Dedifferentiated amniotic fluid mesenchymal stem cell (primary cell): ENCODE measurements at regions not wholly inside any gene's neighbourhood (a gene's known extent, or its start where the extent isn't known, plus 50 kb on each side); places are given as distances from the start of the nearest gene placed in this dataset.

Experiments
- DNase-seq: peaks from one replicate; pipeline ENCODE4 v3.0.0-alpha.2; 2016; ENCODE audit errors: extremely low spot score

DNA sequence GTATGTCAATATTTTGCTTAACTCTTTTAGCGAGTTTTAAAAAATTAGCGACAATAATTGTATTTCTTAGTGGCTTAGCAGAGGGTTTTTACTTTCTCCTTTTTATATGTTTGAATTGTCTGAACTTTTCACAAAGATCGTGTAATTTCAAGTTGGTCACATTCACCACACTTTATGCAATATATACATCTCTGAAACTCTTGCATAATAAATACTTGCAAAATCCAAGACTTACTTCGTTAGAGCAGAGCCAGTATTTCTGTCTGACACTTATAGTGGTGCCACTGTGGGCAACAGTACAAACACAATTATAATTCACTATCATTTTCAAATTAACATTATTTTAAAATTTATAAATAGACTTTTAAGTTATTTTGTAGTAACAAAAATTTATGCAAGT is 62.0 kb downstream of the SUCNR1 start:
- DNase-seq, result no peak

DNA sequence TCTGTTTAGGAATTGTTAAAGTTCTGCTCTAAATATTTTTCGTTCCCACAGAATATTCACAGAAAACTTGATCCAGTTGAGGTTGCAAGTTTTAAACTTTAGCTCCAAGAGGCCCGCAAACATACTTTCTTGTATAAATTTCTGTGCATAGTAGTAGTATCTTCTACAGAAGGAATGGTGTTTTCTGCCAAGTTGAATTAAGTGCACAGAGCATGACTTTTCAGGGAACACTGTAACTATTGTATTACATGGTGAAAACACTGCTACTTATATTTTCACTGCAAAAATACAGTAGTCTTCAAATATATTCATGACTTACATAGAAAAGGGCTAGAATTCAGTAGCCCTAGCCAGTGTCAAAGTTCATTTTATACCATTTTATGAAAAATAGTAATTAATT is 67.0 kb downstream of the SUCNR1 start:
- no peak for DNase-seq

DNA sequence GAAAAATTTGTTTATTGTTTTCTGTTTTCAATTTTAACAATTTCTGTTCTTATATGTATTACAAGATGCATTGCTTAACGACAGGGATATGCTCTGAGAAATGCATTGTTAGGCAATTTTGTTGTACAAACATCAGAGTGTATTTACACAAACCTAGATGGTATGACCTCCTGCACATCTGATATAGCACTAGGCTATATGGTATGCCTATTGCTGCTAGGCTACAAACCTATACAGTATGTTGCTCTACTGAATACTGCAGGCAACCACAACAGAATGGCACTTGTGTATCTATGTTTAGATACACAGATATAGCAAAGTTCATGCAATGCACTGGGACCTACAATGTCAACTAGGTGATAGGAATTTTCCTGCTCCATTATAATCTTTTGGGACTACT is 70.1 kb downstream of the SUCNR1 start:
- DNase-seq, result no peak

DNA sequence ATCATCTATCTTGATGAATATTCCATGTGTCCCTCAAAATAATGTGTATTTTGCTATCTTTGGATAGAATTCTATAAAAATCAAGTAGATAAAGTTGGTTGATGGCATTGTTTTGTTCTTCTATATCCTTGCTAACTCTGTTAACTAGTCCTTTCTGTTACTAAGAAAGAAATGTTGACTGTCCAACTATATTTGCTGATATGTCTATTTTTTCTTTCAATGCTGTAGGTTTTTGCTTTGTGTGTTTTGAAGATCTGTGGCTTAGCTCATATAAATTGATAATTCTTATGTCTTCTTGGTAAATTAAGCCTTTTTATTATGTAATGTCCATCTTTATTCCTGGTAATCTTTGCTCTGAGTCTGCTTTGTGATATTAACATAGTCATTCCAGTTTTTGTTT is 70.9 kb downstream of the SUCNR1 start:
- DNase-seq, result no peak

DNA sequence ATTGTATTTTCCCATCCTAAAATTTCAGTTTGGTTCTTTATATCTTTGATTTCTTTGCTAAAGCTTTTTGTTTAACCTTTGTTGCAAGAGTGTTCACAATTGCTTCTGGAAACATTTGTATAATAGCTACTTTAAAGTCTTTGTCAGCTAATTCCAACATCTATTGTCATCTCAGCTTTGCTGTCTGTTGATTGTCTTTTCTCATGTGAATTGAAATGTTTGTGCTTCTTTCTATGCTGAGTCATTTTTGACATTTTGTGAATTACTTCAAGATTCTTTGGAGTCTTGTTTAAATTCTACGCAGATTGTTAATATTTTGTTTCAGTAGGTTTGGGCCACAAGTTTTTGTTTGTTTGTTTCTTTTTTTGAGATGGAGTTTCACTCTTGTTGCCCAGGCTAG is 73.2 kb downstream of the SUCNR1 start:
- no peak for DNase-seq

DNA sequence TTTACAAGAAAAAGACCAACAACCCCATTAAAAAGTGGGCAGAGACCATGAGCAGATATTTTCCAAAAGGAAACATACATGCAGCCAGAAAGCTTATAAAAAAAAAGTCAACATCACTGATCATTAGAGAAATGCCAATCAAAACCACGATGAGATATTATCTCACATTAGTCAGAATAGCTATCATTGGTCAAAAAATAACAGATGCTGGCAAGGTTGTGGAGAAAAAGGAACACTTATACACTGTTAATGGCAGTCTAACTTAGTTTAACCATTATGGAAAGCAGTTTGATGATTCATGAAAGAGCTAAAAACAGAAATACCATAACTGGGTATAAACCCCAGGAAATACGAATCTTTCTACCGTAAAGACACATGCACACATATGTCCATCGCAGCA is 76.3 kb downstream of the SUCNR1 start:
- DNase-seq, result no peak

DNA sequence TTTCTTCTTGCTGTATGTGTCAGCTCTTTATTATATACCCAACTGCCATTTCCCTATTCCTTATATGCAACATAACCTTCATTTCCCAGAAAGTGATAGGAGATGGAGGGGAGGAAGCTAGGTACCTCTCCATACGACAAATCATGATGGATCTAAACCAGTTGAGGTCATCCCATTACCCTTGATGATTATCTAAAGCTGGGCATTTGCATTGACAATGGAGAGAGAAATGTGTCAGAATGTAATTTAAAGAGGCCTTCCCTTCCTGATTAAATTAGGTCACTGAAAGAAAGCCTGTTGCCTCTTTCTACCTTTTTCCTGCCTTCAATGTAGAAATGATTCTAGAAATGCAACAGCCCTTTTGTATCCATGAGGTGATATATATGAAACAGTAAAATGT is 81.9 kb downstream of the SUCNR1 start:
- DNase-seq, result no peak

DNA sequence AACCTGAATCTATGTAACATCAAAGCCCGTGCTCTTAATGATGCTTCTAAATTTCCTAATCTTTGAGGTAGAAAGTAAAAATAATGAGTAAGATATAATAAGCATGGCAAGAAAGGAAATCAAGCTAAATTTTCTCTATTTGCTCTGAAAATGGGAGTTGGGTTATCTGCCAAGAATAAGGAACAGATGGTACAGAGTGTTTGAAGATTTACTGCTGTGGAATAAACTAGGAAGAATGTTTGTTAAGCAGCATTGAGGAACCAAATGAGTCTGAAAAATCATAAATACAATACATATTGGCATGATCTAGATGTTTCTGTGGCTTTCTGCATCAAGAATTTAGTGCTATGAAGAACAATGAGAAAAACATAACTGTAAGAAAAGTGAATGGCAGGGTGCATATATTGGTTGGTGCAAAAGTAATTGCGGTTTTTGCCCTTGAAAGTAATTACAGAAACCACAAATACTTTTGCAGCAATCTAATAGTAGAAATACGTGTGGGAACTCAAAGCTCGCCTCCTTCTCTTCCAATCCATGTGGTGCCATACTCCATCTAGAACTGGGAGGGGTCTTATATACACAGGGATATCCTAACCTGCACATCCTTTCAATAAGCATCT is 87.6 kb downstream of the SUCNR1 start:
- no peak for DNase-seq

DNA sequence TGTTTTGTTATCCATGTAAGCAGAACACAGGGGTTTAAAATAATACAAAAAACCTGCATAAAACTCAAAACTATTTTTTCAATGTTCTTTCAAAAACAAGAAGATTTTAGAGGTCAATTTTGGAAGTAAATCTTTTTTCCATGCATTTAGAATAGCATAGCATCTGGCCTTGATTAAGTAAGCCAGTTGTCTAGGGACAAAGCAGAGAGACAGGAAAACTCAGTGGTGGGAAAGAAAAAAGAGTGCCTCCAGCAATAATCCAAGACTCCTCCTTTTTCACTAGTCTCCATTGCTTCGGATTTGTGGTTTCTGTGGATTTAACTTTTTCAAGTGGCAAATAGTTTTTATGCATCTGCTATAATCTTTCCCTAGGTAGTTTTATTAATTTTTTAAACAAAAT is 88.9 kb downstream of the SUCNR1 start:
- DNase-seq, result peak; percentile 48

DNA sequence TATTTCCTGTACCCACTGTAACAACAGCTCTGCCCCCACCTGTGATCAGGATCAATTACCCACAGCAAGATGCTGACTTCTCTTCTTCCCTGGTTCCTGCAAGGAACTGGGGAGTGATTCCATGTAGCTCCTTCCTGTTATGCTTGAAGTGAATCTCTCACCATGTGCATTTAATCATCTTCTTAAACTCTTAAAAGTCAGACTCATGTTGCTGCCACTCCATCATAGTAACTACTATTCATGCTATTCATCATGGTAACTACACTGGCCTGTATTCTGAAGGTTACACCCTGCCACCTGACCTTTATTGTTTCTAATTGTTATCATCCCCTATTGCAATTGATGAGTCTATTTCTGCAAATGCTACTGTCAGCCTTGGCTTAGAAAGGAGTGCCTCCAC is 89.5 kb downstream of the SUCNR1 start:
- DNase-seq, result no peak

DNA sequence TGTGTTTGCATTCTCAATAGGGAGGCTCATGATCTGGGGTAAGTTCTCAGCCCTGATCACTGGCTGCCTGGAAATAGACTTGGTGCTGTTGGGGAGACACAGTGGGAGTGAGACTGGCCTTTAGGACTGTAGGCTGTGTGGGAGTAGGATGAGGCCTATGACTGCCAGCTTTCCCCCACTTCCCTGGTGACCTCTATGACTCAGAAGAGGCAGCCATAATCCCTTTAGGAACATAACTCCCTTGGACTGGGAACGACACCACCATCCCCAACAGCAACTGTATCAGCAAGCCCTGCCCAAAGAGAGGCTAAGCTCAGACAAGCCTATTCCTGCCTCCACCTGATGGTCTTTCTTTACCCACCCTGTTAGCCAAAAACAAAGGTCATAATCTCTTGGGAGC is 91.3 kb downstream of the SUCNR1 start:
- DNase-seq, result no peak

DNA sequence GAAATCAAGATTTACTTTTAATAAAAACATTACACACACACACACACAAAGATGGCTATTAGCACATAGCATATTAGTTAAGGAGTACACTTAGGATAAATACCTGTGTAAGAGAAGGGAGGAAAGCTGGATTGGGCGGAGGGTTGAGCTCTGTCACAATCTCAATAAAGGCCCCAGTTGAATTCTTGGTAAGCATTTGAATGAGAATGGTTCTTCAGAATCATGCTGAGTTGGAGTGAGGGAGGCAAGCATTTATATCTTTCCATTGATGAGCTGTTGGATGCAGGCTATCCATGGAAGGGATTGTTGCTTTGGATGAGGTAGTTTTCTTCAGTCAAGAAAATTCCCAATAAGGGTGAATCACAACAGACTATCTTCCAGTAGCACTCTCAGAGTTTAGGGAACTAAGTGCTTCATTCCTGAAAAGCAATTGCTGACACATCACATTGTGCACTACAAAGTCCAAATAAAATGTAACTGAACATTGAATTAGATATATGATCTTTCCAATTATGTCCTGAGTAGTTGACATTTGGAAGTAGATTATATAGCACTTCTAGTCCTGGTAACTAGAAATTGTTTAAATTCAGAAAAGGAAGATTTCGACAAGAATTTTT is 95.7 kb downstream of the SUCNR1 start:
- no peak for DNase-seq

DNA sequence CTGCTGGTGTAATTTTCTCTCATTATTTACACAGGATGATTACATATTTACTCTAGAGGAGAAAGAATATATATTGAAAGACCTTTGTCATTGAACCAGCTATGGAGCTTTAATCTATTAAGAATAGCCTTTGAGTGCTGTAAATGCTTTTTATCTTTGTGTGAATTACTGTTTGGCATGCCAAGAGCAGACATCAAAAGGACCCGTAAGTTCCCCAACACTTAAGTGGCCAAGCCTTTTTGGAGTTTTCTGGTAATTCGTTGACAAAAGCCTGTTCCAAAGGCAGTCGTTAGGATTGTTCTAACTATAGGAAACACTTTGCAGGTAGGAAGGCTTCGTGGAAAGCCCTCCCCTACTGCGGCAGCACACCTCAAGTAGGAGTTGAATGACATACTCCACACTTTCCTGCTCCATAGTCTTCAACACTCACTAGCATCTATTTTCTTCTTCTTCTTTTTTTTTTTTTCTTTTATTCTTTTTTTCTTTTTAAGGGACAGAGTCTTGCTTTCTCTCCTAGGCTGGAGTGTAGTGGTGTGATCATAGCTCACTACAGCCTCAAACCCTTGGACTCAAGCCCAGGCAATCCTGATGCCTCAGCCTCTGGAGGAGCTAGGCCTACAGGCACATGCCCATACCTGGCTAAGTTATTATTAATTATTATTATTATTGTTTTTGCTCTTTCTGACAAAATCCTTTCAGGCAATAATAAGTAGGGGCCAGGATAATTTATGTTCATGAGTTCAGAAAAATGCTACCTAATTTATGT is 98.6 kb downstream of the SUCNR1 start:
- DNase-seq, result no peak

DNA sequence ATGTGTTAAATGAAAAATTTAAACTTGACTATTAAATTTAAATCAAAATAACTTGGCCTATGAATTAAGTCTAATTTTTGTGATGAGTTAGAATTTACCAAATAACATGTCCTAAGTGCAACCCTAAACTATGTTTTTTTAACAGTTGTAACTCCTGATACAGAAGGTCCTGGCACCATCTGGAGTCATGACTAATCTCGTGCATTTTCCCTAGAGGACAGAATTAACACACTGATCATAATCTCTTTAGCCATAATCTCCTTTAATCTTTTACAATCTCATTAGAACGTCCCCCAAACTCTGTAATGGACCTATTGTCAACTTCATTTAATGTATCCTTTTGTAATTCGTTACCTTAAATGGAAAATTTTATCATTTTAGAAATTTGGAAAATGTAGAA is 100.6 kb downstream of the SUCNR1 start:
- no peak for DNase-seq

DNA sequence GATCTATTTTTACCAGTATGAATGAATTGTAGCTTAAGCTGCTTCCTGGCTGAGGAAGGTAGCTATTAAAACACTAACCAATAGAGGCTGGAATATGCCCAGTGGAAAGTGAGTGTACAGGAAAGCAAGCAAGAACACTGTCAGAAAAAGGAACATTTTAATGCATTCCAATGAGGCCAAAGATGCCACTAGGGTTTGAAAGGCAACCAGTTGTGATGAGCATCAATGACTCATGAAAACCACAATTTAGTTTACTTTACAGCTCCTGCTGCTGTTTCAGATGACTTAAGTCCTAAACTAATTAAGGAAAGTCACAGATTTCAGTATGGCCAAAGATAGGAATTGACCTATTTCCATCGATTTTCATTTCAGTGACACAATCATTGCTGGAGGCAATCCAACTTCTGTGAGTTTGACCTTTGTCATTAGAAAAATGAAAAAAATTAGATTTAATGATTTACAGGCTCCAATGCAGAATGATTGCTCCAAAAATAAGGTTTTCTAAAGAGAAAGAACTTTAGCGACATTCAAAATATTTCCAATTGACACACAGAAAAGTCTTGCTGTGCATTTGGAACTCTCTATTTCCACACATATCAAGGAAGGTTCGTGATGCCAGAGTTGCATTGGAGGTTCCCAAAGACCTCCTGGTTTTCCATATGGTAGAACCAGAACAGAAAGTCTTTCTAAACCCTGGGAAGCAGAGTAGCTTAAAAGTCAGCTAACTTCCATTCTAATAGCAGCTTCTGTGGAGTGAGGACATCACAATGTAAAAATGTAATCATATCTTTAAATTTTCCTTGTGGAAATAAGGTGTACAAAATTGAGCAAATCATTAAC is 103.0 kb downstream of the SUCNR1 start:
- peak; percentile 82 for DNase-seq

DNA sequence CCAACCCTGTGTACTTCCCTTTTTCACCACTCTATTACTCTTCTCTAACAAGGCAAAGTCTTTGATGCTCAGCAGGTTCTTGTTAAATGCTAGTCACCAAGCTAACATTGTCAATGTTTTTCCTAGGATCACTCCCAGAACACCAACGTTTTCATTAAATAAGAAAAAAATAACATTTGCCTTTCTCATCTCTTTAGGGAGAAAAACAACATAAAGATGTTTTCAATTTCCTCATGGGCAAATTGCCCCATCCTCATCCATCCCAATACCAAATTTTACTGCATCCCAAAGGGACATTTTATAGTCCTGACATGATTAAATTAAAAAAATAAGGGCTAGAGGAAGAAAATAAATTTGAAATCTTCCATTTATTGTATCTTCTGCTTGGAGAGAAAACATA is 106.5 kb downstream of the SUCNR1 start:
- no peak for DNase-seq

DNA sequence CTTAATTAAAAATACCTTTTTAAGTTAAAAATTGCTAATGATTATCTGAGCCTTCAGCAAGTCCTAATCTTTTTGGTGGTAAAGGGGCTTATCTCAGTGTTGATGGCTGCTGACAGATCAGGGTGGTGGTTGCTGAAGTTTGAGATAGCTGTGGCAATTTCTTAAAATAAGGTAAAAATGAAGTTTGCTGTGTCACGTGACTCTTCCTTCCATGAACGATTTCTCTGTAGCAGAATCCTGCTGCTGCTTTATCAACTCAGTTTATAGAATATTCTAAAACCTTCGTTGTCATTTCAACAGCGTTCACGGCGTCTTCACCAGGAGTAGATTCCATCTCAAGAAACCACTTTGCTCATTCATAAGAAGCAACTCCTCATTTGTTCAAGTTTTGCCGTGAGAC is 110.1 kb downstream of the SUCNR1 start:
- no peak for DNase-seq

DNA sequence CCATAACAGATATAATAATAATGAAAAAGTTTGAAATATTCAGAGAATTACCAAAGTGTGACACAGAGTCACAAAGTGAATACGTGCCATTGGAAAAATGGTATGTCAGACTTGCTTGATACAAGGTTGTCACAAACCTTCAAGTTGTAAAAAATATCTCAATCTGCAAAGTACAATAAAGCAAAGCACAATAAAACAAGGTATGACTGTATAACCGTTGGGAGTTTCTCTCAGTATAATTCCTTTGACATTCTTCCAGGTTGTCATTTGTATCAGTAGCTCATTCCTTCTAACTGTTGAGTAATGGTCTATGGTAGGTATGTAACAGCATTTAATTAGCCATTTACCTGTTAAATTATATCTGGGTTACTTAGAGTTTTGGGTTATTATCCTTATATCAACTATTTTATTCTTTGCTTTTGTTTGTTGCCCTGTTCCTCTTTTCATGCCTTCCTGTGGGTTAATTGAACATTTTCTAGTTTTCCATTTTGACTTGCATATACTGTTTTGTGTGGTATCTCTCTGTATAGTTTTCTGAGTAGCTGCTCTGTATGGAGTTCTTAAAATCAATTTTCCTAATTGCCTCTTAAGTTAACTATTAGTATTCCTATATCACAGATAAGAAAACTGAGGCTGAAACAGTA is 112.5 kb downstream of the SUCNR1 start:
- no peak for DNase-seq

DNA sequence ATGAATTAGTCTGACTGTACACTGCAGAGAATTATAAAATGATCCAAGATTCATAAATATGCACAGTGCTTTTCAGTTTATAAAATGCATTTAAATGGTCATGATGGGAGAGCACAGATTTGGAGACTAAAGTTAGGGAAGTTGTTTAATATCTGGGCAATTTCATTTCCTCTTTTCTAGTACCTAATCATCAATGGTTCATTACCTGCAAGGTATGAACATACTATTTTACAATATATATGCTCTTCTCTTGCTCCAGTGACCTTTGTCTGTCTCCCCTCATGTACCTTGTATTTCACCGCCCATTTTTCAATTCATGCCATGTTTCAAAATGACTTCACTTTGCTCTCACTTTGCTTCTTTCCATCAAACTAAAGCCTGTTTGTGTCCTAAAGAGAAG is 114.5 kb downstream of the SUCNR1 start:
- no peak for DNase-seq

DNA sequence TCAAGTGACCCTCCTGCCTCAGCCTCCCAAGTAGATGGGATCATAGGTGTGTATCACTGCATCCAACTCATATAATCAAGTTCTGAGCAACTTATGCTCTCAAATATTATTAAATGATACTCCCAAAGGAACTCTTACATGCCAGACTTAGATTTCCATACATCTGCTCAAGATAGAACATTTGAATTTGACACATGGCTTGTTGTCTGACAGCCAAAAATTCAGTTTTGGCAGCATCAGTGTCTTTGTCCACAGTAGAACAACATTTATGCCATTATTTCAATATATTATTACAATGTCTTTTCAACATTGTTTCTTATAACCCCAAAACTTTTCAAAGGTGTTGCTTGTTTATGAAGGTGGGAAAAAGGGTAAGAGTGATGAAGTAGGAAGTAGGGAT is 116.2 kb downstream of the SUCNR1 start:
- no peak for DNase-seq

DNA sequence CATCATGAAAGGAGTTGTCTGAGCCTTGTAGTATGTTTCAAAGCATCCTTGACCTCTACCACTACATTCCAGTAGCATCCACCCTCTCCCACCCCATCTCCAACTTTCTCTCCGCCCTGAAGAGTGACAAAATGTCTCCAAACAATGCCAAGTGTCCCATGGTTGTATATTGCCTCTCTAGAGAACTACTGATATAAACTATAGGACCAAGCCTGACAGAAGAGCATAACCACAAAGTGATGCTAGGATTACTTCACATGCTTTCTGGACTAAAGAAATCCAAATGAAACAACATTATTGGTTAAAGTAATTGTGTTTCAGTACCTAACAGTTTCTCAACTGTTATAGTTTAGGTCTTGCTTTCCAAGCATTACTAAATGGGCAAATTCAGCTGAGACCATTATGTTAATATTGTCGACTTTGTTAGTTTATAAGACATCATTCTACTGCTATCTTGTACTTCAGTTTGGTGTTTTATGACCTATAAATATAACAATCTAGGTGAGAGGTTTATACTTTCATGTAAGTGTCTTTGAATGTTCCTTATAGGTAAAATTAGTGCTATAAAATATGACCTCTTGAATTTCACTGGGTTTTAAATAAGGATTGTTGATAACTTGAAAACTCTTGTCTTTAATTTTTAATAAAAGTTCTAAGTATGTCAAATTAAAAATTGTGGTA is 117.4 kb downstream of the SUCNR1 start:
- no peak for DNase-seq
